ENCODE measurements at regions not wholly inside any gene's neighbourhood (a gene's known extent, or its start where the extent isn't known, plus 50 kb on each side); places are given as distances from the start of the nearest gene placed in this dataset.

- DNase-seq = no peak
Observed at GRCh38 chr9:82161876-82162275, 173.3 kb downstream of the SPATA31D1 start.

GRCh38 chr9:82164159-82164558 lies 175.6 kb downstream of the SPATA31D1 start:
- no peak for DNase-seq

- no peak for DNase-seq
Observed at GRCh38 chr9:82167296-82167695, 178.7 kb downstream of the SPATA31D1 start.

GRCh38 chr9:82168585-82168984 lies 180.0 kb downstream of the SPATA31D1 start:
- no peak for DNase-seq

GRCh38 chr9:82170866-82171265 lies 182.3 kb downstream of the SPATA31D1 start:
- DNase-seq = no peak

GRCh38 chr9:82171271-82171670 lies 182.7 kb downstream of the SPATA31D1 start:
- no peak for DNase-seq

GRCh38 chr9:82180711-82181110 lies 192.1 kb downstream of the SPATA31D1 start:
- no peak for DNase-seq

GRCh38 chr9:82183181-82183860 lies 194.7 kb downstream of the SPATA31D1 start:
- DNase-seq = no peak

GRCh38 chr9:82184524-82184923 lies 196.0 kb downstream of the SPATA31D1 start:
- no peak for DNase-seq

GRCh38 chr9:82188817-82189216 lies 200.2 kb downstream of the SPATA31D1 start:
- DNase-seq = no peak

GRCh38 chr9:82191082-82191770 lies 202.7 kb downstream of the SPATA31D1 start:
- no peak for DNase-seq

GRCh38 chr9:82192211-82192610 lies 203.6 kb downstream of the SPATA31D1 start:
- no peak for DNase-seq

- DNase-seq = no peak
Observed at GRCh38 chr9:82196622-82197441, 208.3 kb downstream of the SPATA31D1 start.

GRCh38 chr9:82201196-82201595 lies 212.6 kb downstream of the SPATA31D1 start:
- DNase-seq = no peak

GRCh38 chr9:82202808-82203207 lies 214.2 kb downstream of the SPATA31D1 start:
- DNase-seq = no peak

- DNase-seq = no peak
Observed at GRCh38 chr9:82206490-82206889, 217.9 kb downstream of the SPATA31D1 start.

GRCh38 chr9:82206946-82207345 lies 218.4 kb downstream of the SPATA31D1 start:
- no peak for DNase-seq

GRCh38 chr9:82208741-82209450 lies 220.3 kb downstream of the SPATA31D1 start:
- no peak for DNase-seq

GRCh38 chr9:82209797-82210470 lies 221.4 kb downstream of the SPATA31D1 start:
- DNase-seq = no peak

- DNase-seq = no peak
Observed at GRCh38 chr9:82212885-82213284, 224.3 kb downstream of the SPATA31D1 start.

- no peak for DNase-seq
Observed at GRCh38 chr9:82216435-82216834, 227.9 kb downstream of the SPATA31D1 start.

- DNase-seq = no peak
Observed at GRCh38 chr9:82223442-82223841, 234.9 kb downstream of the SPATA31D1 start.

GRCh38 chr9:82231411-82231810 lies 242.8 kb downstream of the SPATA31D1 start:
- no peak for DNase-seq

Measured in NCI-H1092 (cell line).